NCI-H345 treated with DMSO at 0.1 percent for 48 hours (cell line): ENCODE measurements at regions not wholly inside any gene's neighbourhood (a gene's known extent, or its start where the extent isn't known, plus 50 kb on each side); places are given as distances from the start of the nearest gene placed in this dataset.
"Not testable (repeated sequence)": the region's sequence is repeated elsewhere in the genome, so short reads cannot be mapped to it uniquely, and the experiment has no call there.

Experiments
- DNase-seq: peaks from one replicate; lab custom pipeline; 2025; ENCODE audit not compliant: unreplicated experiment; lab: John Stamatoyannopoulos, UW

GRCh38 chr4:32858361-32858760 is 2138.2 kb downstream of the PCDH7 start:
- DNase-seq, result no peak

- DNase-seq, result no peak
These were observed 2138.8 kb downstream of the PCDH7 start for GRCh38 chr4:32858971-32859370.

- no peak for DNase-seq
These were observed 2144.7 kb downstream of the PCDH7 start for GRCh38 chr4:32864713-32865351.

DNA sequence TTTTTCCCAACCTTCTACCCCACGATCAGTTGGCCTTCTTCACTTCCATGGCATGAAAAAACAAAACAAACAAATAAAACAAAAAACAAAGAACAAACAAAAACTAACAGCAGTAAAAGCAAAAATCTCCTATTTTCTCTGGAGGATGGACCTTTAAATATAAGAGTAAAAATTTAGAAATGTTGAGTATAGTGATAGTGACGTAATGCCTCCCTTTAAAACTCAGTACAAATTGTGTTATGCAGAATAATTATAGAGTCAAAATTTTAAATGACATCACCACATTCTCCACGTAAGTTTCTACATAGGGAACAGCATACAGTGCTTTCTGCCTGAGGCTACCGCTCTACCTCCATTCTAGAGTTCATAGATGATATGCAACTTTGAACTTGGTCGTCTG is 2156.4 kb downstream of the PCDH7 start:
- no peak for DNase-seq

DNA sequence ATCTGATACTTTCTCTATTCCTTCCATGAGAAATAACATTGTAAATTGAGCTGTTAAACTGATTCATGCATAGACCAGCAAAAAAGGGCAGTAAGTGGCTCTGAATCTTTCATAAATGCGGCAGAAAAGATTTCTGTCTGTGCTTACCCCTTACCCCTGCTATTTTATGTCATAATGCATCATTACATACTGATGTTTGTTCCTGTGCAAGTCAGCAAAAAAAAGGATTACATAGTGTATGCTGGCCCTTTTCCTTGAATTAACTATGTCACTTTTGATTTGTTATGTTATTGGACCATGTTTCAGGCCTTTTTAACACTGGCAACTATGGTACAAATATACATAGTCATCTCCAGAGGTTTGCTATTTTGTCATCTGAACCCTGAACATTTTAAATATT is 2159.7 kb downstream of the PCDH7 start:
- no peak for DNase-seq

- no peak for DNase-seq
These were observed 2164.0 kb downstream of the PCDH7 start for GRCh38 chr4:32884198-32884597.

DNA sequence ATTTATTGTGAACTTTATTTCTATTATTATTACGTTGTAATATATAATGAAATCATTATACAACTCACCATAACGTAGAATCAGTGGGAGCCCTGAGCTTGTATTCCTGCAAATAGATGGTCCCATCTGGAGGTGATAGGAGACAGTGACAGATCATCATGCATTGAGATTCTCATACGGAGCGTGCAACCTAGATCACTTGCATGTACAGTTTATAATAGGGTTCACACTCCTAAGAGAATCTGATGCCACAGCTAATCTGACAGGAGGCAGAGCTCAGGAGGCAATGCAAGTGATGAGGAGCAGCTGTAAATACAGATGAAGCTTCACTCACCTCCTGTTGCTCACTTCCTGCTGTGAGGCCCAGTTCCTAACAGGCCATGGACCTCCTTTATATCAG is 2170.2 kb downstream of the PCDH7 start:
- DNase-seq, result no peak

GRCh38 chr4:32909053-32909452 is 2188.9 kb downstream of the PCDH7 start:
- no peak for DNase-seq

GRCh38 chr4:32909736-32910135 is 2189.6 kb downstream of the PCDH7 start:
- DNase-seq, result no peak

DNA sequence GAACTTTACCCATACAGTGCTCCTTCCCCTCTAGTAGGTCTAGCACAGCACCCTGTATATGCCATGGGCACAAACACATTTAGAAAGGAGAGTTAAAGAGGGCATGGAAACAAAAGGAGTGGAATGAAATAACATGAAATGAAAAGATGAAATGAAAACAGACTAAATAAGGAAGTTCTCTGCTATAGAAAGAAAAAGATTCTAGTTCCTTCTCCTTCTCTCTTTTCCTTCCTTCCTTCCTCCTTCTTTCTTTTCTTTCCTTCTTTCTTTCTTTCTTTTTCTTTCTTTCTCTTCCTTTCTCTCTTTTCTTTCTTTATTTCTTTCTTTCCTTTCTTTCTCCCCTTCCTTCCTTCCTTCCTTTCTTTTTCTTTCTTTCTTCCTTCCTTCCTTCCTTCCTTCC is 2197.4 kb downstream of the PCDH7 start:
- no peak for DNase-seq

DNA sequence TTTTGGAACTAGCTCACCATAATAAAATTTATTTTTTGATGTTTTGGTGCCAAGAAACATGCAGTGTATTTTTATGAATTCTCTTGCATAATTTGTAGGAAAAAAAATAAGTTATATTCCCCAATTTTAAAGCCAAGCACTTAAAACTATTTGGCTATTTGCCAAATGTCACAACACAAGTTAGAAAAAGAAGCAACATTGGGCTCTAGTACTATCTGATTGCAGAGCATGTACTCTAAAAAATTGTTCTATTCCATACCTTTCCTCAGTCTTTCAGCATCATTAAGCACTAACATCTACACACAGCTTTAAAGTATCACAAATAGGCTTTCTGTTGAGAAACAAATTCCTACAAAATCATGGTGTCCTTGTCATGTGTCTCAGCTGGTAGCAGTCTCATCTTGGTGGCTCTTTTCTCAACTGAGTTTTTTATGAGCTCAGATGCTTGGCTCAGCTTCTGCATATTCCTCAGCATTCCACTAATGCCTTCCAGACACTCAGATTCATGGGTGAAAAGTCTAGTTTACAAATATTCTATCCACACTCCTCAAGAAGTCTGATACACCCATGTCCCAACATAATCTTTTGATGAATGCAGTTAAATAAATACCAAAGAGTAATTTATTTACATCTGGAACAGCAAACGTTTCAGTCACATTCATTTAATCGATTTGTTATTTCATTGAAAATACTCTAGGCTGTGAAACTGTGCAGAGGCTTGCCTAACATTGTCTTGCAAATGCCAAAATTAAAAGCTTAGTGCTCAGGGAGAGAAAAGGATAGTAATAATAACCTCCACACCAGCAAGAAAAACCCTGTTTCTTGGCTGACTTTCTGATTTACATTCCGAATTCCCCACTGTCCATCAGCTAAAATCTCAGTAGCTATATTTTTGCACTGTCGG is 2209.9 kb downstream of the PCDH7 start:
- no peak for DNase-seq

DNA sequence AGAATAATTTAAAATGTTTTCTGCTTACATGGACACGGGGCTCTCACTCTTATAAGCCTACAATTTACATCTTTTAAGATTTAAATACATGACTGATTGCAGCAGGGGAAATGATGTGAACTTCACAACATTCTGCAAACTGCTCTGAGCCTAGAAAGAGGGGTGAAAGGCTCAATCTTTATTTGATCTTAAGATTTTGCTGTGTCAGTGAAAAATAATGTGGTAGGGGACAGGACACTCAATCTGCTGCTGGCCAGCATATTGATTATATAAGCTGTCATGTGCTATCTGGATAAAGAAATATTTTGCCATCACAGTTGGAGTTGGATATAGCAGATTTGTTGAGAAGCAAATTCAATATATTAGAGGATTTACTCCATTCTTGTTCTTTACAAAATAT is 2210.5 kb downstream of the PCDH7 start:
- DNase-seq, result no peak

GRCh38 chr4:32931475-32931874 is 2211.3 kb downstream of the PCDH7 start:
- DNase-seq, result no peak

DNA sequence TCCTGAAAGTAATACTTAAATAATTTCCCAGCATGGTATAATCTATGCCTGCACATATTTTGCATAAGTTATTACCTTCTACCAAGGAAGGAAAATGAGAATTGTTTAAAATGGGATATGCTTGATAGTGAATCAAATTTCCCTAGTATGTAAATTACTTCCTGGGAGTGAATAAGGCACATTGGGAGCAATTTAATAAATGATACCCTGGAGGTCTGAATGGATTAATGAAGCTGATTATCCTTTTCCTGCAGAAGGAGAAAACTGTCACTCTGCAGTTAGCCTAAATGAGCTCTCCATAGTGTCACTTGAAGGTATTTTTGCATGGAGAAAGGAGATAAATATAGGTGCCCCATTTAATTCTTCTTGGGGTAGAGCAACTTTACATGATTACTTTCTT is 2212.0 kb downstream of the PCDH7 start:
- no peak for DNase-seq

GRCh38 chr4:32939222-32939621 is 2219.1 kb downstream of the PCDH7 start:
- not testable (repeated sequence) for DNase-seq

DNA sequence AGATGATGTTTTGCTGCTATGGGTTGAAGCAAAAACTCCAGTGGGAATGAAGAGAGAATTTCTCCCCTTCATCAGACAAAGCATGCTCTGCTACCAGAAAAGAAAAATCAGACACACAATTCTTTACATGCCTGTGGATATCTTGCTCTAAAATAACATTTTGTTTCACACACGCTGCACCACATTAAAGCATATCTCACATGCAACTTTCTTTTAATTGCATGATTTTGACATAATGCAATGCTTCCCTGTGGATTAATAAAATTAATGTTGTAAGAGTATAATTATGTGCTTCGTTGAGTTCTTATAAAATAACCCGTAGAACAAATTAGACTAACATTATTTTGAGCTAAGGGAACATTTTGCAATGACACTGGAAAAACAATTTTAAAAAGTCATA is 2230.7 kb downstream of the PCDH7 start:
- no peak for DNase-seq

GRCh38 chr4:32958586-32958985 is 2238.4 kb downstream of the PCDH7 start:
- DNase-seq, result no peak

- no peak for DNase-seq
These were observed 2241.9 kb downstream of the PCDH7 start for GRCh38 chr4:32962100-32962499.

DNA sequence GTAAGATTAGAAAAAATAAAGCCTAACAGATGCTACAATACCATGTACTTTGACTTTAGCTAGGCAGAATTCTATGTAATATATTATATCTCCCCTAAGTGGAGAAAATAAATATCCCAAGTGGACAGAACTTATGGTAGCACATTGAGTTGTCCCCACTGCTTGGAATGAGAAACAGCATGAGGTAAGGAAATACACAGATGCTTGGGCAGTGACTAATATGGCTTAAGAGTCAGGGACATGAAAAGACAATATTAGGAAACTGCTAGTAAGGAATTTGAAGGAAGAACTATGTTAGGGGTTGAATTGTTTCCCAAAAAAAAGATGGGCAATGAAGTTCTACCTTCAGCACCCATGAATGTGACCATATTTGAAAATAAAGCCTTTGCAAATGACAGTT is 2265.1 kb downstream of the PCDH7 start:
- DNase-seq, result no peak

GRCh38 chr4:32986236-32986635 is 2266.1 kb downstream of the PCDH7 start:
- no peak for DNase-seq

DNA sequence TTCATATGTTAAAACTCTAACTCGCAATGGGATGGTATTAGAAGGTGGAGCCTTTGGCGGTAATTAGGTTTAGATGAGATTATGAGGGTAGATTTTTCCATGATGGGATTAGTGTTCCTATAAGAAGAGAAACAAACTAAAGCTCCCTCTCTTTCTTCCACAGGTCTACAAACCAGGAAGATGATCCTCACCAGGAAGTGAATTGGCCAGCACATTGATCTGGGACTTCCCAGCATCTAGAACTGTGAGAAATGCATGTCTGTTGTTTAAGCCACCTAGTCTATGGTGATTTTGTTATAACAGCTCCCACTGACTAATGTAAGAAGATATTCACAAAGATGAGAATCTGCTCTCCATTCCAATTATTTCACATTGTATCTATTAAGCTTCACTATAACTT is 2266.9 kb downstream of the PCDH7 start:
- DNase-seq, result no peak

DNA sequence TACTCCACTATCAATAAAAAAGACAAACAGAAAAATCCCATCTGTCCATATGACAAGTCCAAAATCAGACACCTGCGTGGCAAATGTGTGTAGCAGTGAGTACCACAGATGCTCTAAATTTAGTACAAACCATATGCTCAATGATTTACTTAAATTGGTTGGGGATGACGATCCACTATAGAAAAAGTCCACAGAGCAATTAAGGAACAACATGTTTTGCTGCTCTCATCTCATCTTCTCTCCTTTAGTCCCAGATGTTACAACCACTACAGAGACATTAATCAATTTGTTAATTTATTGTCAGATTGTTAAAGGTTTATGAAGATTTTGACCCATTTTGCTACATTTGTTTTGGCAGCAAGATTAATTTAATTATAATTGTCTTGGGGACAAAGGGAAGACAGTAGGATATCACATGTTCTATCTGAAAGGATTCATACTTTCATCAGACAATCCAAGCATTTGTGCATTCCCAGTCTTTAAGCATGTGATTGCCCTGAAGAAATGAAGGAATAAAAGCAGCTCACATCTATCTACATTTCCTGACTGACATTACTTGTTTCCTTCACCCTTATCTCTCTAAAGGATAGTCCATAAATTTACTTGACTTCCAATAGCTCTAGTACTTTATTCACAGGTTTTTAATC is 2268.1 kb downstream of the PCDH7 start:
- no peak for DNase-seq
